ENCODE measurements at regions not wholly inside any gene's neighbourhood (a gene's known extent, or its start where the extent isn't known, plus 50 kb on each side); places are given as distances from the start of the nearest gene placed in this dataset.

DNA sequence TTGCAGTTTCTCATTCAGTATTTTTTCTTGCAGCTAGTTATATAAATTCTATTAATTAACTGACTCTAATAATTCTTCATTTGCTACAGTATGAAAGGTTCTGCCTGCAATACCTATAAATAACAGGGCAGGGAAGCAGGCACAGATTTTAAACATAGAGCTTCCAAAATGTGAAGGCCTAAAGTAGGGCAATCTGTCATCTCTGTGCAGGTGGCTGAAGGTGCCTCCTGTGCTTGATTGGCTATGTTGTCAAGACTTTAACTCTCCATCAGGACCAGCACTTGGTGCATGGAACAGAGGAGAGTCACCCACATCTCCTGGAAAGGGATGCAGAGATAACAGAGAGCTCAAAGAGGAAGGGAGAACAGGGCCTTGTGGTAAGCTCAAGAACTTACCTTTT, 75.2 kb upstream of the TSPAN5 start:
- no peak for TF ChIP-seq EZH2phosphoT487 (IDR thresholded peaks at IDR 0.05; ENCODE audit: insufficient read depth, low read depth)
- no peak for TF ChIP-seq EZH2 (IDR thresholded peaks at IDR 0.05; ENCODE audit: insufficient read depth, poor library complexity, severe bottlenecking)
